IMR-90 (cell line): ENCODE measurements at regions not wholly inside any gene's neighbourhood (a gene's known extent, or its start where the extent isn't known, plus 50 kb on each side); places are given as distances from the start of the nearest gene placed in this dataset.

Experiments used
- ATAC-seq: fragments of 200-7000 bp; cut with Tn5 transposase; 2 replicates; pipeline ENCODE4 v1.9.1; 2020; ENCODE audit warnings: low read depth, mild to moderate bottlenecking, moderate library complexity
- BruUV-seq: library from RNA; stranded (reverse); fragments of 400-500 nt; replicated peaks from 2 replicates; lab custom pipeline; 2021; lab: Mats Ljungman, UMichigan
- CTCF ChIA-PET: fragments of 300-600 bp; formaldehyde crosslinking; extraction: SDS; loops from one replicate; lab custom pipeline; 2021; ENCODE audit warnings: antibody characterized with exemption; lab: Yijun Ruan, JAX
- POLR2A ChIA-PET: fragments of 300-600 bp; sonication (Branson Sonifier 250); formaldehyde crosslinking; loops from one replicate; lab custom pipeline; 2022; ENCODE audit warnings: antibody characterized with exemption; ENCODE audit not compliant: unreplicated experiment; lab: Charles Lee
- DNase-seq: peaks from one replicate; pipeline ENCODE4 v3.0.0; 2013
- H2AFZ ChIP-seq: replicated peaks from 2 replicates; pipeline ENCODE3; 2013; ENCODE audit warnings: low read length, mild to moderate bottlenecking; ENCODE audit not compliant: poor library complexity
- H2AK5ac ChIP-seq: 2 replicates; pipeline ENCODE4 v1.6.1; 2013; ENCODE audit warnings: low read depth, low read length, inconsistent platforms
- H2AK9ac ChIP-seq: replicated peaks from 2 replicates; pipeline ENCODE3; 2013; ENCODE audit warnings: mild to moderate bottlenecking, low read depth, low read length, moderate library complexity; ENCODE audit not compliant: poor library complexity
- H2BK120ac ChIP-seq: 2 replicates; pipeline ENCODE4 v1.6.1; 2013; ENCODE audit warnings: low read depth, low read length, inconsistent platforms
- H2BK15ac ChIP-seq: 3 replicates; pipeline ENCODE4 v1.6.1; 2013; ENCODE audit warnings: low read depth, low read length, inconsistent platforms
- H2BK20ac ChIP-seq: 2 replicates; pipeline ENCODE4 v1.6.1; 2013; ENCODE audit warnings: low read depth, mild to moderate bottlenecking, inconsistent platforms, low read length, moderate library complexity
- H2BK5ac ChIP-seq: 2 replicates; pipeline ENCODE4 v1.6.1; 2013; ENCODE audit warnings: mild to moderate bottlenecking, low read depth, low read length, inconsistent platforms; ENCODE audit not compliant: poor library complexity, severe bottlenecking
- H3K14ac ChIP-seq: replicated peaks from 2 replicates; pipeline ENCODE4 v1.6.1; 2013; ENCODE audit warnings: low read depth, low read length, inconsistent platforms
- H3K18ac ChIP-seq: 2 replicates; pipeline ENCODE4 v1.6.1; 2013; ENCODE audit warnings: low read depth, low read length, control low read depth
- H3K23ac ChIP-seq: 2 replicates; pipeline ENCODE4 v1.6.1; 2013; ENCODE audit warnings: low read depth, low read length, inconsistent platforms
- H3K27ac ChIP-seq: 2 replicates; pipeline ENCODE4 v1.5.1; 2013; ENCODE audit warnings: mild to moderate bottlenecking, control low read depth, low read length; ENCODE audit not compliant: insufficient read depth
- H3K27me3 ChIP-seq: 2 replicates; pipeline ENCODE4 v1.6.1; 2013; ENCODE audit warnings: low read length; ENCODE audit not compliant: control insufficient read depth, insufficient read depth
- H3K36me3 ChIP-seq: 2 replicates; pipeline ENCODE4 v1.6.1; 2013; ENCODE audit warnings: low read length, mixed read lengths; ENCODE audit not compliant: control insufficient read depth, insufficient read depth
- H3K4ac ChIP-seq: 2 replicates; pipeline ENCODE4 v1.6.1; 2013; ENCODE audit warnings: low read depth, low read length, inconsistent platforms
- H3K4me1 ChIP-seq: 2 replicates; pipeline ENCODE4 v1.6.1; 2013; ENCODE audit warnings: low read length, mixed read lengths; ENCODE audit not compliant: control insufficient read depth, insufficient read depth
- H3K4me2 ChIP-seq: 2 replicates; pipeline ENCODE4 v1.6.1; 2013; ENCODE audit warnings: low read depth, mild to moderate bottlenecking, control low read depth, low read length, moderate library complexity
- H3K4me3 ChIP-seq: 2 replicates; pipeline ENCODE4 v1.5.1; 2013; ENCODE audit warnings: low read depth, mild to moderate bottlenecking, control low read depth, low read length, moderate library complexity; ENCODE audit not compliant: insufficient read depth
- H3K56ac ChIP-seq: 2 replicates; pipeline ENCODE4 v1.6.1; 2013; ENCODE audit warnings: low read length, inconsistent platforms; ENCODE audit not compliant: insufficient read depth; ENCODE audit errors: extremely low read depth
- H3K79me1 ChIP-seq, 2 experiments: 2 replicates each; pipeline ENCODE4 v1.6.1; 2013; ENCODE audit warnings: low read length in 2 of 2, inconsistent platforms in 1 of 2, low read depth in 1 of 2
- H3K9ac ChIP-seq: 2 replicates; pipeline ENCODE4 v1.6.1; 2013; ENCODE audit warnings: low read depth, low read length, control low read depth
- H3K9me1 ChIP-seq: 2 replicates; pipeline ENCODE4 v1.6.1; 2013; ENCODE audit warnings: low read length, inconsistent platforms; ENCODE audit not compliant: insufficient read depth
- H3K9me3 ChIP-seq: 2 replicates; pipeline ENCODE4 v1.6.1; 2013; ENCODE audit warnings: low read length; ENCODE audit not compliant: control insufficient read depth, insufficient read depth
- H4K20me1 ChIP-seq: 2 replicates; pipeline ENCODE4 v1.6.1; 2013; ENCODE audit warnings: low read length, inconsistent platforms; ENCODE audit not compliant: insufficient read depth
- H4K5ac ChIP-seq: 2 replicates; pipeline ENCODE4 v1.6.1; 2013; ENCODE audit warnings: mild to moderate bottlenecking, low read depth, low read length, control low read depth
- H4K8ac ChIP-seq, 2 experiments: 2 replicates each; pipeline ENCODE4 v1.6.1; 2013; ENCODE audit warnings: low read depth in 2 of 2, low read length in 2 of 2, control low read depth in 1 of 2, inconsistent platforms in 1 of 2
- H4K91ac ChIP-seq: 2 replicates; pipeline ENCODE4 v1.6.1; 2013; ENCODE audit warnings: low read depth, low read length, inconsistent platforms; ENCODE audit not compliant: insufficient read depth
- MAFK ChIP-seq: IDR thresholded peaks from 2 replicates; pipeline ENCODE4 v1.6.1; 2012; ENCODE audit warnings: low read depth, low read length, improper control_type of control experiment
- RCOR1 ChIP-seq: IDR thresholded peaks from 2 replicates; pipeline ENCODE4 v1.6.1; 2012; ENCODE audit warnings: mild to moderate bottlenecking, low read length, improper control_type of control experiment; ENCODE audit not compliant: insufficient replicate concordance
- WGBS, 2 experiments: methylation state at CpG; one replicate each; pipeline versions ENCODE4 v1.1.5 to v1.1.7; 2013; ENCODE audit warnings: missing lambda C conversion rate in 2 of 2; ENCODE audit not compliant: insufficient read length in 1 of 2; ENCODE audit errors: extremely low coverage in 2 of 2; 5-methylcytosine and 5-hydroxymethylcytosine counted together
- dilution Hi-C: fragments of 300-500 bp; cut with HindIII; formaldehyde crosslinking; loops from one replicate; pipeline ENCODE4 v1.14.3; 2018; ENCODE audit warnings: low sequenced_read_pairs; ENCODE audit not compliant: unreplicated experiment
- in situ Hi-C: fragments of 300-500 bp; cut with MboI; formaldehyde crosslinking; loops from 3 replicates; pipeline ENCODE4 v1.14.3; 2019; ENCODE audit warnings: low sequenced_read_pairs, inconsistent platforms, mixed read lengths
- intact Hi-C: fragments of 100-400 bp; cut with micrococcal nuclease; formaldehyde crosslinking; loops from 2 replicates; pipeline ENCODE4 v1.10.0; 2022

GRCh38 chrX:82458207-82458754 lies 1049.8 kb upstream of the POU3F4 start:
- Histone ChIP-seq H3K9ac (no peak overlapping the region), H3K18ac (no peak overlapping the region), H2AK5ac (no peak overlapping the region), H3K79me1 (no peaks in the 10 kb centered on the region), H3K4me2 (no peak overlapping the region), H3K4me1 (no peaks in the 10 kb centered on the region), H3K4ac (no peak overlapping the region), H2BK120ac (no peak overlapping the region), H2BK15ac (no peak overlapping the region), H3K4me3 (no peak overlapping the region), H3K9me3 (no peaks in the 10 kb centered on the region), H2BK20ac (no peak overlapping the region), H3K14ac (no peak overlapping the region), H4K20me1 (no peaks in the 10 kb centered on the region), H3K23ac (no peak overlapping the region), H3K56ac (no peak overlapping the region), H2BK5ac (no peak overlapping the region), H2AK9ac (no peak overlapping the region), H2AFZ (no peak overlapping the region), H4K8ac (no peak overlapping the region), H4K91ac (no peak overlapping the region), H4K5ac (no peak overlapping the region), H3K9me1 (no peaks in the 10 kb centered on the region), H3K27ac (no peak overlapping the region), H3K27me3 (no peaks in the 10 kb centered on the region), H3K36me3 (no peaks in the 10 kb centered on the region)
- dilution Hi-C loops: no loop called here
- ATAC-seq (no peak), DNase-seq (no peak)
- ChIA-PET POLR2A (no interaction called here), CTCF (no interaction called here)
- in situ Hi-C loops: no loop called here
- BruUV-seq: no TSS peak
- TF ChIP-seq RCOR1 (no peak), MAFK (peak; percentile 98)
- WGBS, 2 experiments: 17% methylated on average over 1 of the region's 4 CpGs; no CpG with 5 or more reads in 1 of the 2 experiments
- intact Hi-C loops: no loop called here
